Hindlimb muscle (tissue), 1 donor: ENCODE measurements at regions not wholly inside any gene's neighbourhood (a gene's known extent, or its start where the extent isn't known, plus 50 kb on each side); places are given as distances from the start of the nearest gene placed in this dataset.
"Not testable (repeated sequence)": the region's sequence is repeated elsewhere in the genome, so short reads cannot be mapped to it uniquely, and the experiment has no call there.

ENCODE experiments used
- DNase-seq: peaks from one replicate; pipeline ENCODE4 v3.0.0-alpha.2; 2013

DNA sequence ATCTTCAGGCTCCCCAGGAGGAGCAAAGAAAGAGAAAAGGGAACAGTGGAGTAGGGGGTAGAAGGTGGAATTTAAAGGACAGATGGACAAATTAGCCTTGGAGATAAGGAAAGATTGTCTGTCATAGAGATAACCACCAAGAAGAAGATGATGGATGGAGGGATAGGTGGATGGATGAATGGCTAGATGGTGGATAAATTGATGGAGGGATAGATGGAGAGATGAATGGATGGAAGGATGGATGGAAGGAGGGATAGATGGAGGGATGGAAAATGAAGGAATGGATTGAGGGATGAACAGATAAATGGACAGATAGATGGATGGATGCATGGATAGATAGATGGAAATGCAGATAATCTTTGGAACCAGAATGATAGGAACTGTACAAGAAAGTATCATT is 102.8 kb downstream of the TNFAIP3 start:
- DNase-seq: no peak

DNA sequence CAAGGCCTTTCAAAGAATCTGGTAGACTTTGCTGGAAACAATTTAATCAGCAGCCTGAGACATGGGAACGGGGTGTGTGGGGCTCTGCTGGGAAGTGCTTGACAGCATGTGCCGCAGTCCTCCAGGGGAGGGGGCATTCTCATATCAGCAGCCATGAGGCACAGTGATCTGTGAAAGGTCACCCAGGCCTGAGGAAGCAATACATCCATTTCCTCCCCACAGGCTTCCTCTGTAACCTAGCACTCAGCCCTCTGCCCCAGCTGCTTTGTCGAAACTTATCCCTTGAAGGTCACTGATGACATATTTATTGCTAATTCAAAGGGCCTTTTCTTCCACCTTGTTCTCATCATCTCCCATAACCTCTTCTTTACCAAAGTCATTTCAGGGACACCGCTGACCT is 103.3 kb downstream of the TNFAIP3 start:
- DNase-seq: no peak

DNA sequence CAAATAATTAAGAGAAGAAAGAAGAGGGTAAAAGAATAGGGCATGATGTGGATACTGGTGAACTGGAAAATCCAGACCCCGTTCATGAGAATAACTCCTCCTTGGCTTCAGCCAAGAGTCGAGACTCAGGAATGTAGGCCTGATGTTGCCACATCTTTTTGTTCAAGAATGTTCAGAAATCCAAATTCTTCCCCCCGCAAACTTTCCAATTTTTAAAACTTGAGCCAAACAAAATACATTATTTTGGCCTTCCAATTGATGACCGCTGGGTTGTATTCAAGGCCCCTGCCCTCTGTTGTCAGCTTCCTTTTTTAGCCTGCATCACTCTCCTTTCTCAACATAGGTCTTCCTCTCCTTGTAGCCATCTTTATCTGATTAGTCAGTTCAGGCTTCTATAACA is 106.1 kb downstream of the TNFAIP3 start:
- no peak for DNase-seq

- no peak for DNase-seq
Observed at GRCh38 chr6:137975188-137975940, 108.3 kb downstream of the TNFAIP3 start.

DNA sequence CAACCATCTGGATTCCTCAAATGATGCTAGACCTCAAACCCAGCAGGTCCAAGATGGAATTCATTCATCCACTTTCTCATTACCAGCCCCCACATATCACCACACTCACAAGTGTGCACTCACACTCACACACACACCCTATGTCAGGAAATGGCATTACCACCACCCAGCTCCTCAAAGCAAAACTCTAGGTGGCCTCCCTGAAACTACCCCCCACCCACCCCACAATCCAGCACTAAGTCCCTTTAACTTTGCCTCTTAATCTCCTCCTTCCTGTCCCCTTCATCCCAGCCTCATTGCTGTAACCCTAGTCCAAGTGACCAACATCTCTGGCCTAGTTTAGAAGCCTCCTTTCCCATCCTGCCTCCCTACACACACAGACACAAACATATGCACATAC is 109.4 kb downstream of the TNFAIP3 start:
- DNase-seq: no peak

- DNase-seq: no peak
Observed at GRCh38 chr6:137977206-137977605, 110.1 kb downstream of the TNFAIP3 start.

- peak; percentile 32 for DNase-seq
Observed at GRCh38 chr6:137977814-137978213, 110.8 kb downstream of the TNFAIP3 start.

DNA sequence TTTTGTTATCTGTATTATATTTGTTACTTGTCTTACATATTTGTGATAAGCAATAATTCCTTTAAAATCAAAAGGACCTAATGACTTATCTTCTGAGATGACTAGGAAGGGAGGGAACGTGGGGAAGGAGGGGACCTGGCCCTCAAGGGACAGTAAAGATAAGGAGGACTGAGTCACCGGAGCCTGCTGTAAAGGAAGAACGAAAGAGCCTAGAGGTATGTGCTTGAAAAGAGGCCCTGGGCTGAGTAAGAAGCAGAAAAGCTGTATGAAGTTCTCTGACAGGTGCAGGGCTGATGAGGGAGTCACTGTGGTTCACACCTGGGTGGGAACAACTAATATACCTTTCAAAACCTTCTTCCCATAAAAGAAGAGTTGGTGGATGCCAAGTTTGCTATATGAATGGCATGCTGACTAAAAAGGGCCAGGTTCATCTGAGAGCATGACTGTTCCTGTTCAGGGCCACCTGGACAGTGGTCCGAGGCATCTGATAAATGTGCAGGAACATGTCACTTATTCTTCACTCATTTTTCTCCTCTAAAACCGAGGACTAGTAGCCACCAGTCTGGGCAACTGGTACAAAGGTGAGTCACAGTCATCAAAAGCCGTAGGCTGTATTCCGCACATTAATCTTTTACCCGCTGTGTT is 111.3 kb downstream of the TNFAIP3 start:
- no peak for DNase-seq

DNA sequence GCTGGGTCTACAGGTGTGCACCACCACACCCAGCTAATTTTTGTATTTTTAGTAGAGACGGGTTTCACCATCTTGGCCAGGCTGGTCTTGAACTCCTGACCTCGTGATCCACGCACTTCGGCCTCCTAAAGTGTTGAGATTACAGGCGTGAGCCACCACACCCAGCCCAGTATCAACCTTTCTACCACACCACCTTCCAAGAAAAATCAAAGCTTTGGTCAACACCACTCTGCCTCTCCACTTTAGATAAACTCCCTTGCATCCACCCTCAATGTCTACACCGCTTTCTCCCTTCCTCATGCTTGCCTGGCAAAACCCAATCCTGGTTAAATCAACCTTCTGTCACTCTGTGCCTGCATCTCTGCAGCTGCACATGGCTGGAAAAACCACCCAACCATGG is 112.2 kb downstream of the TNFAIP3 start:
- not testable (repeated sequence) for DNase-seq

- DNase-seq: no peak
Observed at GRCh38 chr6:137980777-137981176, 113.7 kb downstream of the TNFAIP3 start.

DNA sequence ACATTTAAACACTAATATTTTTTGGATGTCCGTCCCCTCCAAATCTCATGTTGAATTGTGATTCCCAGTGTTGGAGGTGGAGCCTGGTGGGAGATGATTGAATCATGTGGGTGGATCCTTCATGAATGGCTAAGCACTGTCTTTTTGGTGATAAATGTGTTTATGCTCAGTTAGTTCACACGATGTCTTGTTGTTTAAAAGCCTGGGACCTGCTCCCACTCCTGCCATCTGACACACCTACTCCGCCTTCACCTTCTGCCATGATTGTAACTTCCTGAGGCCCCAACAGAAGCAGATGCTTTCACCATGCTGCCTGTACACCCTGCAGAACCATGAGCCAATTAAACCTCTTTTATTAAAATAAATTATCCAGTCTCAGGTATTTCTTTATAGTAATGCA is 114.7 kb downstream of the TNFAIP3 start:
- no peak for DNase-seq

GRCh38 chr6:137982418-137983189 is 115.5 kb downstream of the TNFAIP3 start:
- no peak for DNase-seq

DNA sequence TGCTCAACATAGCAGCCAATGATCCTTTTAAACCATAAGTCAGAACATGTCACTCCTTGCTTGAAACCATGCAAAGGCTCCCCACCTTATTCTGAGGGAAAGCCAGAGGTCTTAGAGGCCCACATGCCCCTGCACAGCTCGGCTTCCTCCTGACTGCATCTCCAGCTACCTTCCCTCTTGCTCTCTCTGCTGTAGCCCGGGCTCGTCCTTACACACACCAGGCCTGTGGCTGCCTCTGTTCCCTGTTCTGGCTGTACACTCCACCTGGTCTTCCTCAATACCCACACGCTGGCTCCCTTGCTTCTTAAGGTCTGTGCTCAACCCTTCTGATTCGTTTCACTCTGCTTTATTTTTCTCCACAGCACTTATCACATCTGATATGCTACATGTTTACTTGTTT is 116.2 kb downstream of the TNFAIP3 start:
- DNase-seq: no peak

- DNase-seq: no peak
Observed at GRCh38 chr6:137989664-137990063, 117.6 kb downstream of the PERP start.

GRCh38 chr6:137995371-137995770 is 111.8 kb downstream of the PERP start:
- DNase-seq: no peak

- DNase-seq: no peak
Observed at GRCh38 chr6:137998461-137999019, 108.7 kb downstream of the PERP start.

- no peak for DNase-seq
Observed at GRCh38 chr6:137999815-138000214, 107.4 kb downstream of the PERP start.

- DNase-seq: no peak
Observed at GRCh38 chr6:138000941-138001340, 106.3 kb downstream of the PERP start.

GRCh38 chr6:138001750-138002349 is 105.4 kb downstream of the PERP start:
- DNase-seq: peak; percentile 50

DNA sequence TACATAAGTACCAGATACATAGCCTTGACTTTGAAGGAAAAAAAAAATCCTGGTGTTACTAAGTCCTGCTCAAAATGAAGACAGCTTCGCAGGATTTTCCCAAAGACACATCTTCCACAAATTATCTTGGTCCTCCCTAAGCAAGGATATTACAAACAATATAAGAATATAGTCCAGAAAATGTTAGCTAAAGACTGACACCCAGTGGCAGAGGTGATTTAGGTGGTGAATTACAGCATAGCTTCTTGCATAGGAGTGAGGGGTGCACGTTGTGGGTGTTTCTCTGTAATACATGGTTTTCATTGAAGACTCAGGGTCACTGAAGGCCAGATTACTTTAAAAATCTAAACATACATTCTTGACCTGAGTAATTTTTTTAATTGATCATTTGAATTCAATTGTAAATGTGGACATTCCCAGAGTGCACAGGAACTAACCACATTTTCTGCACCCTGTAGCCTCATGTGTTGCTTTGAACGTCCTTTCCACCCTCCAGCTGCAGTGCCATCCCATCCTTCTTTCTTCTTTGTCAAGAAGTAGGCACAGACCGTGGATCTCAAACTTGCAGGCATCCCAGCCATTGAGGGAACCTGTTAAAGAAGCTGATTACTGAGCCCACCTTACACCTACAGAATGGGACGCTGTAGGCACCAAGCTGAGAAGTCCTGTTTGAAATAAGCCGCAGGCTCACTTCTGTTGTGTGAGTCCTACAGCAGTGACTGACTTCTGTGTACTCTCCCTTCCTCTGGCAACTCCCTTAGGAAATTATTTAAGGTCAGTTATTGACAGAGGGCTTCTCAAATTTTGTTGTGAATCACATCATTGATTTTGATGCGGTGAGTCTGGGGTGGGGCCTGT is 102.6 kb downstream of the PERP start:
- peak; percentile 28 for DNase-seq

DNA sequence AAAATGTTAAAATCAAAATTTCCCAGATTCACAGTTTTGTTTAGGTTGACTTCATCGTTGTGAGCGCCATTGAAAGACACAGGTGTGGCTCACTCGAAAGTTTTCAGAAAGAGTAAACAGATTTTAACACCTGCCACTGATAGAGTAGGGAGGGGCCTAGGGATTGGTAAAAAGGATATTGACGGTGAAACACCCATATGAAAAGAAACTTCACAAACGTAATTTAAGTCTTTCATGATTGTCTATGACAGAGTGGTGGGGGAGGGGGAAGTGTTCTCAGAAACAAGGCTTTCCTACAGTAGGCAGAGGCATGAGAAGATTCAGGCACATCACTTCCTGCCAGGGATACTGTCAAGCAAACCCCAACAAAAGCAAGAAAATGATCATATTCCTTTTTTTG is 101.4 kb downstream of the PERP start:
- DNase-seq: no peak

DNA sequence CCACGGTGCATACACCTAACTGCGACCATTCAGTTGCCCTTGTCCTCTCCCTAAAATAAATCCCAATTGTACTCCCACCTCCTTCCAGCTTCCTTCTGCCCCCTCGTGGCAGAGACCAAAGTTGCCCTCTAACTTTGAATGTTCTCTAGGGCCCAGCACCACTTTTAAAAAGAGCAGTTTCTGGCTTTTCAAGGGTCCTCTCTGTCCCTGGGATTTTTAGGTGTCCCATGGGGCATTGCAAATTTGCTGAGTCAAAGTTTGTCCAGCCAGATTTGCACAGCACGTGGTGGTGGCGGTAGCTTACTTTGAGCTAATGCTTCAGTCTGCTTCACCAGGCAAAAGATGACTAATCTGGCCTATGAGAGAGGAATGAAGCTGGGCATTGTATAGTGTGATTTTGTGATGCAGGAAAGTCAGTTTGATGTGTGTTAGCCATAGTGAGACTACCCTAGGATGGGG is 100.2 kb downstream of the PERP start:
- DNase-seq: no peak
